NCI-H2107 (cell line): ENCODE measurements at regions not wholly inside any gene's neighbourhood (a gene's known extent, or its start where the extent isn't known, plus 50 kb on each side); places are given as distances from the start of the nearest gene placed in this dataset.

Source experiments
- DNase-seq: peaks from one replicate; lab custom pipeline; 2025; lab: John Stamatoyannopoulos, UW

DNA sequence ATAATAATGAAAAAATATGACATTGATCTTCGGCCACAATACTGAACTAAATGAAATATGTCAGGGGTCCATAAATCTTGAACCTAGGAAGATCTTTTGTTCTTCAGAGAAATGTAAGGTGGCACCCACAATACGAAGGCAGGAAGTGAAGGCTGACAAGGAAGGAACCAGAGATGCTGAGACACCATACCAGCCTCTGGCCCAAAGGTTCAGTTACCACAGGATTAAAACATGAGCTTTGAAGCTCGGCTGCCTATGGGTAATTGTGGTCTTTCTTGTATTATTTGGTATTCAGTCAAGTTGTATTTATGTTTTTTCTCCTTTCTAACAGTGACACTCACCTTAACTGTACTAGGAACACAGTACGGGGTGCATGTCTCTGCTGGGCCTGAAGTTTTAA lies 448.8 kb upstream of the SETBP1 start:
- no peak for DNase-seq

DNA sequence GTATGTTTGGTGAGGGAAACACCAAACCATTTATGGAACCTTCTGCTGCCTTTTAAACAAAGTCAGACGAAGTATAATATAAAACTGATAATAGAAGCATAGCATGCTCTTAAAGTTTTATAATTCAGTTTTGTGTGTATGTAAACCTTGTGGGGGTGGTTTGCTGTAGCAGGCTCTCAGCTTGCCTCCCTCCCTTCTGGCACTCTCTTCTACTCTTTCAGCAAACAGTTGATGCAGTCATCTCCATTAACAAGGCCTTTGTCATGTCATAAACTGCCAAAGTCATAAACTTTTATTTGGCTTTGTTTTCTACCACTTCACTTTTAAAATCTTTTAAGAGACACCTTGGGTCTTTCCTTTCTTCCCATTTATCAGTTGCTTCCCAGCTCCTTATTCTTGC lies 448.2 kb upstream of the SETBP1 start:
- DNase-seq, result no peak

DNA sequence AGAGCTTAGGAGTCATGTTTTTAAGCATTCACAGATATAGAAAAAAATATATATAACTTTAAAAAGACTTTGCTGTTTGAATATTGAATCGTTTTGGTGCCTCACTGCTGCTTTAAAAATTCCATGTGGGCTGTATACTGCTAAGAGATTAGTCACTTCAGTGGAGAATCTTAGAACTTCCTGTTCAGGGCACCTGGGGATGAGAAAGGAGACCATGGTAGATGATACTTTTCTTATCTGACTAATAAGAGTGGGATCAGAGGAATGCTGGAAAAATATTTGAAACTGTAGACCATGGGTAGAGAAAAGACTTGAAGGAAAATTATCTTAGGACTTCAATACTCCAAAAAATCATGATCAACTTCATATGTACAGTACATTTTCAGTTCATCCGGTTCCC lies 442.2 kb upstream of the SETBP1 start:
- no peak for DNase-seq

DNA sequence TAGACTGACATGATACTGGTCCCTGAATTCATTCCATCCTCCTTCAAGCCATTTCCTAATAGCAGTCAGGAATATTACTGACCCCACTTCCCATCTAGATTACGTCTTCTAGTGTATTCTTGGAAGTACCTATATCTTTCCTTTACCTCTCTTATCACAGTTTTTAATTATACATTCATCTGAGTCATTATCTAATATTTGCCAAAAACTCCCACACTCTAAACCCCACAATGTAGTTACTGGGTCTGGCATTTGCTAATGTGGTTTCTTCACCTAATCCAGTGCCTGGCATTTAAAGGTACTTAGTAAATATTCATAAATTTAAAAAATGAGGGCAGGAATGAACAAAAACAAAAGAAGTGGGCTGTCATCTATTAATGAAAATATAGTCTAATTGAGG lies 441.8 kb upstream of the SETBP1 start:
- no peak for DNase-seq

DNA sequence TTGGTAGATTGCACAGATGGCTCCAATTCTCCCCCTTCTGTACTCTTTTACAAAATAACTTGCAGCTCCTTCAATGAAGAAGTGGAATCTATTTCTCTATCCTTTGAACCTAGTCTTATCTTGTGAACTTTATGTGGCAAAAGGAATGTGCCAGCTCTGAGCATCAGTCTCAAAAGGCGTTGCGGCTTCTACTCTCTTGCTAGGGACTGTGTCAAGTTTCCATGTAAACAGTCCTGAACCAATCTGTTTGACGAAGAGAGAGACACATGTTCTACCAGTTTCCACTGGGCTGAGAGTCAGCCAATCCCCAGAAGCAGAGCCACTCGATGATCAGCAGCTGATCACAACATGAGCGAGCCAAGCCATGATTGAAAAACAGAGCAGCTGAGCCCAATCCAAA lies 439.7 kb upstream of the SETBP1 start:
- no peak for DNase-seq

DNA sequence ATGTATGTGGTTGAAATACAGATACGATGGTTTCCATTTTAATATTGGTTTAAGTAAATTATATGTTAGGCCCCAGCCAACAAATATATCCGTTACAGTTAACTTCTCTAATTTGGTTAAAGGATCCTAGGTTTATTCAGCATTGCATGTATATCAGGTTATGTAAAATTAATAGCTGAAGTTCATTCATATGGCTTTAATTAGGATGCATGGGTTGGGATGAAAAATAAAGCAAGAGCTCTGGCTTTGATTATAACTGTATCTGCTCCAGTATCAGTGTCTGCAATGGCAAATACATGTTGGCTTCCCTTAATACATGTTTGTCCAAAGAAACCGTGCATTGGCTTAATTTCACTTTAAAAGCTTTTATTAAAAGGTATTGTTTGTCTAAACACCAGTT lies 435.7 kb upstream of the SETBP1 start:
- DNase-seq, result no peak

DNA sequence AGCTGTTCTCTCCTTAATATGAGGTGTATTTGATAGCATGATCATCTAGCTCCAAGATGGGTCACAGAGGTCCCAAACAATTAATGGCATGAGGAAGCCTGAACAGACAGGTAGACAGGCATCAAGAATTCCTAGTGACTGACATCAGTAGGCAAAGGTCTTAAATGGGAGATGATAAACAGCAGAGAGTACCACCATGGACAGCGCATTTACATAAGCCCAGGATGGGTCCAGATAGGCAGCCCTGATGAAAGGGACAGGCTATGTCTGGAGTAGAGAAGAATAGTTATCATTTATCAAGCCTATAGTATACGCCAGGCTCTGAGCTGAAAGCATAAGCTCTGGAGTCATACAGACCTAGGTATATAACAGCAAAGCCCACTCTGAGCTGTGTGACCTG lies 434.7 kb upstream of the SETBP1 start:
- no peak for DNase-seq

DNA sequence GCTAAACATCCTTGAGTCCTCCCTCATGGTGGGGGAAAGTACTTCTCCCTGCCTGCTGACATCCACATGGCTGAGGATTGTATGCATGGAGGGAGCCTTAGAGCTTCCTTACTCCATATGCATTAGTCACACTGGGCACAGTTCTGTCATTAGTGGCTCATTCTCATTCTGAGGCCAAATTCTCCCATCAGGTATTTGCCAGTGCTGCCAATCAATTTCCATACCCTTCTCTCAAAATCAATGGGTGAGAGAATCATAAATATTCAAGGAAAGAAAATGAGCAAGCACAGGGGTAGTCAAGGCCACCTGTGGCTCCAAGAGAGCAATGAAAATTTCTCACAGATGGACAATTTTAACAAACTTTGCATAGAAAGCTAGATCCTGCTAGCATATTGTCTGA lies 422.6 kb upstream of the SETBP1 start:
- no peak for DNase-seq

DNA sequence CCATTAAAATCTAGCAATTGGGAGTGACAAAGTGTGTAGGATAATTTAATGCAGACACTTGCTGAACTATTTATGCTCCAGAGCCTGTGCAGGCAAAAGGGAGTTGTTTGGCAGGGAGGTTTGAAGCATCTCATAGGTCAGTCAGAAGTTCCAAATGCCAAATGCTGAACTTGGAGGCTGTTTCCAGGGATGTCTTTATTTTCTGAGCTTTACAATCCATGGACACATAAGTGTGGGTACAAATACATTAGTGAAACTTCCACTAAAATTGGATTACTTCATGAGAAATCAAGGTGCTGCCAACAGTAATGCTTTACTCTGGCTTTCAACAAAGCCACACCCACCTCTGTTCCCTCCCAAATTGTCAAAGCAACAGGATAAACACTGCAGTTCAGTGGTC lies 422.1 kb upstream of the SETBP1 start:
- DNase-seq, result no peak

DNA sequence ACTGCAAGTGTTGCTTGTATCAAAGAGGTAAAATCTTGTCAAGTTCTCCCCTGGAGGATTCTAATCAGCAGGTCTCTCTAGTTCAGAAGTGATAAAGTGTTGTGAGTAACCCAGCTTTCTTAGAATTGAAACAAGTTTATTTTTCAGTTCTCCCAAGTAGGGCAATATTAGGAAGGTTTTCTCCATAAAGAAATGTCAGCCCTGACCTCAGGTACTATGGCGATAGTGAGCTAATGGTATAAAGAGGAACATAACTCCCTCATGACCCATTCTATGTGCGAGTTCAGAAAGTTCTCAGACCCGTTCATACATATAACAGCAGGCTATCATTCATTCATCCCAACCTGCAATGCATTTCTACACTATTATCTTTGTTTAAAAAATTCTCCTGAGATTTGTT lies 421.1 kb upstream of the SETBP1 start:
- no peak for DNase-seq

DNA sequence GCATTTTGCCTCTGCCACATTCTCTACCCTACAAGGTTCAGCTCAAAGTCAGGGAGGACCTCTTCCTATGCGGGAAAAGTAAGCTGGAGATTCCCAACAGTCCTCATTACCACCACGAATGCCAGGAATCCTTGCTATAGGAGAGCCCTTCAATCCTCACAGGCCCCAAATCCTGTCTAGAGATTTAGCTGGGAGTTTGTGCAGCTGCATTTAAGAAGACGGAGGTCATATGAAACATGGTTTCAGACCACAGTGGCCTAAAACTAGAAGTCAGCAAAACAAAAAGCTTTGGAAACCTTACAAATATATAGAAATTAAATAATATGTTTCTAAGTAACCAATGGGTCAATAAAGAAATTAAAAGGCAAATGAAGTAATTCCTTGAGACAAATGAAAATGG lies 415.3 kb upstream of the SETBP1 start:
- DNase-seq, result no peak

DNA sequence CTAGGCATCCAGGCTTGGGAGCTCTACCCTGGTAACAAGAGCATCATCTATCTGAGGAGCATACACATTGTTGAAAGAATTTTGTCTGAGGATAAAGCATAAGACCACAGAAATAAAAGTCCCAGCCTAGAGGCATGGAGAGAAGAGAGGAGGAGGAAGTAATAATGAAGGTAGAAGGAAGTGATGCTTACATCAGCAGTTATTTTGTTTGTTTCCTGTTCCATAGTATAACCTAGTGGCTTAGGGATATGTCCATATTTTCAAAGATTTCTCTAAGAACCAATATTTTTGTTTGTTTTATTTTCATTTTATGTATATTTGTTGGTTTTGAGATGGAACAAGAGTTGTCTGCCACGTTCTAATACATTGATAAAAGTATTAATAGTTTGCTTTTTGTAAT lies 407.4 kb upstream of the SETBP1 start:
- no peak for DNase-seq

DNA sequence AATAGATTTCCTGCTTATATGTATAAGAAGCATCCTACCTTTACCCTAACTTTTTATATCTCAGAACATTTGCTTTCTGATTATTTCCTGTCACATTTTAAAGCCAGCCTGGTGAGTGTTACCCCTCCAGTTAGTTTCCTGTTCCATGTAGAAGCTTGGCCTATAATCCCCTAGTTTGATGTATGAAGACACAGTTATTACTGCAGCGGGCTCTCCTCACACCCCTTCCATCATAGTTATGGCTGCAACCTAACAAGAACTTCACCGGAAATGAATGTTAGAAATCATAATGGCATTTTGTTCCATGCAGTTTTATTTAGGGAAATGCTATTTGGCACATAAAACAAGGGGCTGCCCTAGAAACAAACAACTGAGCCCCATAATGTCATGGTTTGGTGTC lies 400.2 kb upstream of the SETBP1 start:
- DNase-seq, result no peak

DNA sequence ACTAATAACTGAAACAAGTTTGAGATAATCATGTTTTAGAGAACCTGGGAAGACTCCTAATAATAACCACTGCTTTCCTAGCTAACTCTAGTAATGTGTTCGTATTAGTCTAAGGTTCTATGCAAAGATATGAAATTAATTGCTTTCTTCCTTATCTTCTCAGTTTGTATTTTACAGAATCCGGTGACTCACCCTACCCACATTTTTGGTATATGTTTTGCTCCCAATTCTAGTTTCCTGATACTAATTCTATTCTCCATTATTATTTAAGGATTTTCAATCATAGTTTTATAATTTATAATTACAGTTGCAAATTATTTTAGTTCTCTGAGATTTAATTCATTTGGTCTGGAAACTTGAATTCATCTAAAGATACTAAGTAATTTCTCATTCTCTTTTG lies 394.6 kb upstream of the SETBP1 start:
- DNase-seq, result no peak

DNA sequence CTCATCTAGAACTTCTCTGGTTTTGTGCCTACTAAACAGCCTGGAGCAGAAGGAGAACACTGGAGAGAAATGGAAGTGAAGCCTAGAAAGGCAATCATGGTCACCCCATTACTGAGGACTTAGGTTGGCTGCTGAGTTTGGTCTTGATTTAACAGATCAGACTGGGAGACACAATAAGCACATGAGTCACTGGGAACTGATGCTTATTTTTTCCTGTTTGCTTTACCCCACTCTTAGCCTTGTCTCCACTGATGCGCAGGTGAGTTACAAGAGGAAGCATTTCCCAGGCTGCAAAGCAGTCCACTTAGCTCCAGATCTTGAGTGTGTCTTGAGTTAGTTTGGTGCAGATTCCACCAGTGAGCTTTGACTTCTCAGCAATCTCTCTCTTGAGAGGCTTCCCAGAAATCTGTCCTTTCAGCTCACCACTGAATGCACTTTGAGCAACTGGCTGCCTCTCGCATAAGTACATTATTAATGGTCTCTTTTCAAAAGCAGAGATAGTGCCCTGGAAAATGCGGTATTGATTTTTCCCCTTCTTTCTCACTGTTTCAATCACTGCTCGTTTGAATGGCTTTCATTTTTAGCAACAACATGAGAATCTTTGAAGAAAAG lies 390.2 kb upstream of the SETBP1 start:
- DNase-seq, result no peak

DNA sequence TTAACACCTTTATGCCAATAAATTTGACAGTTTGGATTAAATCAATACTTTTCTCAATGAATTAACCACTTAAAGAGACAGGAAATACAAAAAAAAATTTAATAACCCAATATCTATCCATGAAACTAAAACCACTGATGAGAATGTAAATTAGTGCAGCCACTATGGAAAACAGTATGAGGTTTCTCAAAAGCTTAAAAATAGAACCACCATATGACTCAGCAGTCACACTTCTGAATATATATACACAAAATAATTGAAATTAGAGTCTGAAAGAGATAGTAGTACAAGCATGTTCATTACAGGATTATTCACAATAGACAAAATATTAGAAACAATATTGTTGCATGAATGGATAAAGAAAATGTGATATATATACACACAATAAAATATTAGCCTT lies 382.1 kb upstream of the SETBP1 start:
- DNase-seq, result no peak

DNA sequence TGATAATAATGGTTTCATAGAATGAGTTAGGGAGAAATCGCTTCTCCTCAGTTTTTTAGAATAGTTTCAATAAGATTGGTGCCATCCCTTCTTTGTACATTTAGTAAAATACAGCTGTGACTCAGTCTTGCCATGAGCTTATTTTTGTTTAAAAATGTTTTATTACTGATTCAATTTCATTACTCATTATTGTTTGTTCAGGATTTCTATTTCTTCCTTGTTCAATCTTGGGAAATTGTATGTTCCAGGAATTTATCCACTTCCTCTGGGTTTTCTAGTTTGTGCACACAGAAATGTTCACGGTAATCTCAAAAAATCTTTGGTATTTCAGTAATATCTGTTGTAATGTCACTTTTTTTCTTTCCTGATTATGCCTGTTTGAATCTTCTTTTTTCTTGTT lies 371.5 kb upstream of the SETBP1 start:
- no peak for DNase-seq

DNA sequence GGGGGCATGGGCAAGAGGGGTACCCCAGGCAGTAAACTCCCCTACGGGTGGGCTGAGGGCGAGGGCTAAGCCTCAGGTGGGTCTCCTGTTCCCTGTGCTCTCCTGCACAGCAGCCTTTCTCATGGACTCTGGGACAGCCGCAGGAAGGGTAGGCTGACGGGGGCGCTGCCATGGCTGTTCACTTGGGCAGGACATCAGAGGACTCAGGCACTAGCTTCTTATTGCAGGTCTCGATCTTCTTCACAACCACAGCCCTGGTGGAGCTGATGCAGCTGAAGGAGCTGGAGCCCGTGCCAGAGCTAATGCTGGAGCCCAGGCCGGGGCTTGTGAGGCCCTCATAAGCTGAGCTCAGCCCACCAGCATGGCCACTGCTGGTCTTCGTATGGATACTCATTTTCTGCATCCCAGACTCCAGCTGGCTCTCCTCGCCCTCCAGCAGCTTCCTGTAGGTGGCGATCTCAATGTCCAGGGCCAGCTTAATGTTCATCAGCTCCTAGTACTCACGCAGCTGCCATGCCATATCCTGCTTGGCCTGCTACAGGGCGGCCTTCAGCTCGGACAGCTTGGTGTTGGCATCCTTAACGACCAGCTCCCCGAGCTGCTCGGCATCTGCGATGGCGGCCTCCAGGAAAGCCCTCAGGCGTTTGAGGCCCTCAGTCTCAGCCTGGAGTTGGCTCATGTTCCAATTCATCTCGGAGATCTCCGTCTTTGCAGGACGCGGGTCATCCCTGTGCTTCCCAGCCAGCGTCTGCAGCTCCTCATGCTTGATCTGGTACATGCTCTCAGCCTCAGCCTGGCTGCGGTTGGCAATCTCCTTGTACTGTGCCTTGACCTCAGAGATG lies 359.8 kb upstream of the SETBP1 start:
- DNase-seq, result no peak

DNA sequence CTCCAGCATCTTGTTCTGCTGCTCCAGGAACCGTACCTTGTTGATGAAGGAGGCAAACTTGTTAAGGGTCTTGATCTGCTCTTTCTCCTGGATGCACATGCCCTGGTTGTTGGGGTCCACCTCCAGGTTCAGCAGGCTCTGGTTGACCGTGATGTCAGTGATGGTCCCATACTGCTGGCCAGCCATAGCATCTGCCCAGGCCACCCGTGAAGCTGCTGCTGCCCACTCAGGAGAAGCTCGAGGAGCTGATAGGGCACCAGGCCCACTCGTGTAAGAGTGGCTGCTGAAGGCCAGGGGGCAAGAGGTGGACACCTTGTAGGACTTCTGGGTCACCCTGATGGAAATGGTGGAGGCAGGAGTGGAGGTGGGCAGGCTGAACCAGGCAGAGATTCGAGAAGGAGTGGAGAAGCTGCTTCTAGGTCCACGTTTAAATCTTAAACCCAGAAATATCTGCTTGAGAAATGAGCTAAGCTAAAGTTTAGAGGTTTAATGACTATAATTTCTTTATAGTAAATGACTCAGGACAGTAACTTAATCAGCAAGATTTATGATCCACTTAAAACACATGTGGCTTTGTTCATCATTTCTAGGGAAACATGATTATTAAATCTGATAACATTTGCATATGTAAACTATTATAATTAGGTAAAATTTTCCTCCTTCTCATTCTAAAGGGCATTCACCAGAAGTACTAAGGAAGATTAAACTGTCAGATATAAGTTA lies 358.7 kb upstream of the SETBP1 start:
- DNase-seq, result no peak

DNA sequence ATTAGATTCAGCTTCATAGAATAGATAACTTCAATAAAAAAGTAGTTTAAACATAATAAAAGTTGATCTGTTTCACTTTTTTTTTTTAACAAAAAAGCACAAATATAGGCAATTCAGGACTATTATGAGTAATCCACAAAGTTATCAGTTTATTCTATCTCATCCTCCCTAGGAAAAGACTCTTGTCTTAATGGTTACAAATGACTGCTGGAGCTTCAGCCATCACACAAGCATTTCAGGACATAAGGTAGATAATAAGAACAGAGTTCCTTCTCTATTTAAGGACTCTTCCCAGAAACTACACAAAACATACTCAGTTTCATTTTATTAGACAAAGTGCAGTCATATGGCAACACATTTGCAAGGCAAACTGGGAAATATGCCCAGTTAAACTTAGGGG lies 357.6 kb upstream of the SETBP1 start:
- DNase-seq, result no peak

DNA sequence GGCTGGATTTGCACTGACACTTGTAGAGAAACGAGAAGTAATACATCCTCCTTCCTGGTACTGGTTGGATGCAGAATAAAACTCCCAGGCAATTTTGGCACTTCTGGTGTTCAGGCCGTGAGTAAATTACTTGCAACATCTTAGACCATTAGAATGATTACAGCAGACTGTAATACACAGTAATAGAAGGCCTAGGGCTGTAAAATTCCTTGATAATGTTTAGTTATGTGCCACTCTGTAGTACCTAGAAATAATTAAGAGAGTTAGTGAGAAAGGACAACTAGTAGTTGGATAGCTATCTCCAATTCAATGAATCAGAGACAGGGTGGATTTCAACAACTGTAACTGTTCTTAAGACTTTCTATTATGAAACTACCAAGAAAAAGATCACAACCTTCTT lies 356.3 kb upstream of the SETBP1 start:
- no peak for DNase-seq

DNA sequence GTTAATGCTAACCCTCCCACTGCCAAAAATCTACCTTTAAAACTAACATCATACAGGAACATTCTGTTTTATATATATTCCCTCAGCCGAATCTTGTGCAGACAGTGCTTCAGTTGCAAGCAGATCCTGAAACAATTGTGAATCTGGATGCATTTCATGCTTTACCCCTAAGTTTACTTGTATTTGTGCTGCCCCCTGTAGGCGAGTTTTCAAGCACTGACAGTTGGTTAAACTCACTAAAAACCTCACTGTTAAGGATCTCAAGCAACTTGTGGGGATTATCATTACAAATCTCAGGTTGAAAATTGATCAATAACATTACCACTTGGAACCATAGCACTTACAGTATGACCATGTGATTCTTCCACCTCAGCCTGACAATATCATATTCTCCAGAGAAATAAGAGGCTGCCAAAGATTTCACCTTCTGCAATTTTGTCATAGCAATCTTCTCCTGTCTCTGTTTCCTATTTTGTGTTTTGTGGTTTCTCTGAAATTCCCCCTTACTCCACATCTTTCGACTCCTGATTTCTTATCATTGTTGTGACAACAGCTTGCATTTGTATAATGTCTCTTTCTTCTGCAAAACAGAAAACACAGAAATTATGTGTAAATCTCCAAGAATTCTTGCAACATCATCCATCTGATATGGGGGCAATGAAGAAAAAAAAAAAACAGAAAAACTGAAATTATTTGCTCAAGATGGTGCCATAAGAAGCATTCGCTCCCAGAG lies 354.6 kb upstream of the SETBP1 start:
- DNase-seq, result peak; percentile 5
